Astrocyte (in vitro differentiated cells and primary cell): ENCODE measurements at regions not wholly inside any gene's neighbourhood (a gene's known extent, or its start where the extent isn't known, plus 50 kb on each side); places are given as distances from the start of the nearest gene placed in this dataset.

ENCODE experiments used
- EZH2 ChIP-seq: IDR thresholded peaks from 2 replicates; pipeline ENCODE4 v1.6.1; 2012; ENCODE audit warnings: mild to moderate bottlenecking, low read length, inconsistent platforms; ENCODE audit not compliant: insufficient read depth
- TF ChIP-seq, protein P1 (sequence below): IDR thresholded peaks from 2 replicates; pipeline ENCODE4 v1.5.1; 2011; ENCODE audit warnings: low read depth, mild to moderate bottlenecking, inconsistent platforms, low read length, moderate library complexity; ENCODE audit not compliant: insufficient read depth

GRCh38 chr18:24553571-24554285 is 93.3 kb downstream of the HRH4 start:
- TF ChIP-seq EZH2 = no peak
- TF ChIP-seq, protein P1, sequence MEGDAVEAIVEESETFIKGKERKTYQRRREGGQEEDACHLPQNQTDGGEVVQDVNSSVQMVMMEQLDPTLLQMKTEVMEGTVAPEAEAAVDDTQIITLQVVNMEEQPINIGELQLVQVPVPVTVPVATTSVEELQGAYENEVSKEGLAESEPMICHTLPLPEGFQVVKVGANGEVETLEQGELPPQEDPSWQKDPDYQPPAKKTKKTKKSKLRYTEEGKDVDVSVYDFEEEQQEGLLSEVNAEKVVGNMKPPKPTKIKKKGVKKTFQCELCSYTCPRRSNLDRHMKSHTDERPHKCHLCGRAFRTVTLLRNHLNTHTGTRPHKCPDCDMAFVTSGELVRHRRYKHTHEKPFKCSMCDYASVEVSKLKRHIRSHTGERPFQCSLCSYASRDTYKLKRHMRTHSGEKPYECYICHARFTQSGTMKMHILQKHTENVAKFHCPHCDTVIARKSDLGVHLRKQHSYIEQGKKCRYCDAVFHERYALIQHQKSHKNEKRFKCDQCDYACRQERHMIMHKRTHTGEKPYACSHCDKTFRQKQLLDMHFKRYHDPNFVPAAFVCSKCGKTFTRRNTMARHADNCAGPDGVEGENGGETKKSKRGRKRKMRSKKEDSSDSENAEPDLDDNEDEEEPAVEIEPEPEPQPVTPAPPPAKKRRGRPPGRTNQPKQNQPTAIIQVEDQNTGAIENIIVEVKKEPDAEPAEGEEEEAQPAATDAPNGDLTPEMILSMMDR = no peak
